Epithelial cell of proximal tubule (primary cell): ENCODE measurements at regions not wholly inside any gene's neighbourhood (a gene's known extent, or its start where the extent isn't known, plus 50 kb on each side); places are given as distances from the start of the nearest gene placed in this dataset.

Experiments used
- DNase-seq: peaks from one replicate; pipeline ENCODE4 v3.0.0-alpha.2; 2011; ENCODE audit warnings: low read depth
- H3K4me3 ChIP-seq: 2 replicates; pipeline ENCODE4 v1.5.1; 2011; ENCODE audit warnings: low read depth, mild to moderate bottlenecking, low read length
- CTCF ChIP-seq: conservative IDR thresholded peaks from 2 replicates; pipeline ENCODE4 v1.5.1; 2012; ENCODE audit warnings: low read depth, mild to moderate bottlenecking, low read length

DNA sequence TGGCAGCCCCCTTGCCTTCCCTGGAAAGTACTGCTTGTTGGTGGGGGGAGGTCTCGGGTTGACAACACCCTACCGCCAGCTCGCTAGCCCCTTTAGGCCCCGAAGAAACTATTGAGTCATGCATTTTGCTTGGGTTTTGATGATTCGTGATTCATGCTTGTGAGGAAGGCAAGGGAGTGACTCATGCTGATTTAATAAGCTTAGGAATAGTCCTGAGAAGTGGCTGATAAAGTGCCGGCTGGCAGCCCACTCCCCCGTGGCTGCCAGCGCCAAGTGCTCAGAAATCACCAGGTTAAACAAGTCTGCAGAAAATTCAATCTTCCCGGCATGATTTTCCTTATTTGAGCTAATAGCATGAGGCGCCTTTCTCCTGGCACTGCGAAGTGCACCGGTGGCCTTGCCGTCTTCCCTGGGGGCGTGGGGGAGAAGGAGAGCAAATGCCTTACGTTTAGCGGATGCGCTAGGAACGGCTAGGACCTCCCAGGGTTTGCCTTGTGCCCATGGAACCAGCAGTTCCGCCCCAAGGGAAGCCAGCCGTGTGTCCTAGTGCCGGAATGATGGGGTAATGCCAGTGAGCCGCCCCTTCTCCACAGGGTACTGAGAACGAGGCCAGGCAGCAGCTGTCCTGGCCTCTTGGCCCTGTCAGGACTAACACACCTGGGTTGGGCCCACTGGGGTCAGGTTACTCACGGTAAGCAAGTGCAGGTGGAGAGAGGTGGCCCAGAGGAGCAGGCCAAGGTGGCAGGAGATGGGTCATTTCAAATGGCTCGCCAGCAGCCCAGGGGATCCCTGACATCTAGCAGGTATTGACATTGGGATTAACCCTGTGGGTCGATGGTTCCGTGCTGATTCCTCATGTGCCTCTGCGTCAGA lies 151.9 kb downstream of the MACROH2A1 start:
- no peak overlapping the region for H3K4me3 ChIP-seq
- no peak for TF ChIP-seq CTCF
- DNase-seq = peak; percentile 63

DNA sequence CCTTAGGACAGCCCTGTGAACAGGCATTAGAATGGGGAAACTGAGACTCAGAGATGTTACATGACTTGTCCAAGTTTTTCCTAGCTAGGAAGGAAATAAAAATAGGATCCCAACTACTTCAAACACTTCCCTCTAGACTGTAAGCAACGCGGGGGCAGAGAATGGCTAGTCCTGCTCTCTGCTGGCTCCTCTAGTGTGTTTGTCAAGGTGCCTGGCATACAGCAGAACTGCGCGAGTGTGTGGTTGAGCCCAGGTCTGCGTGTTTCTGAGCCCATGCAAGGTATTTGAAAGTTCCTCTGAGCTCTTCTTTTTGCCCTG lies 152.5 kb downstream of the MACROH2A1 start:
- no peak for DNase-seq

DNA sequence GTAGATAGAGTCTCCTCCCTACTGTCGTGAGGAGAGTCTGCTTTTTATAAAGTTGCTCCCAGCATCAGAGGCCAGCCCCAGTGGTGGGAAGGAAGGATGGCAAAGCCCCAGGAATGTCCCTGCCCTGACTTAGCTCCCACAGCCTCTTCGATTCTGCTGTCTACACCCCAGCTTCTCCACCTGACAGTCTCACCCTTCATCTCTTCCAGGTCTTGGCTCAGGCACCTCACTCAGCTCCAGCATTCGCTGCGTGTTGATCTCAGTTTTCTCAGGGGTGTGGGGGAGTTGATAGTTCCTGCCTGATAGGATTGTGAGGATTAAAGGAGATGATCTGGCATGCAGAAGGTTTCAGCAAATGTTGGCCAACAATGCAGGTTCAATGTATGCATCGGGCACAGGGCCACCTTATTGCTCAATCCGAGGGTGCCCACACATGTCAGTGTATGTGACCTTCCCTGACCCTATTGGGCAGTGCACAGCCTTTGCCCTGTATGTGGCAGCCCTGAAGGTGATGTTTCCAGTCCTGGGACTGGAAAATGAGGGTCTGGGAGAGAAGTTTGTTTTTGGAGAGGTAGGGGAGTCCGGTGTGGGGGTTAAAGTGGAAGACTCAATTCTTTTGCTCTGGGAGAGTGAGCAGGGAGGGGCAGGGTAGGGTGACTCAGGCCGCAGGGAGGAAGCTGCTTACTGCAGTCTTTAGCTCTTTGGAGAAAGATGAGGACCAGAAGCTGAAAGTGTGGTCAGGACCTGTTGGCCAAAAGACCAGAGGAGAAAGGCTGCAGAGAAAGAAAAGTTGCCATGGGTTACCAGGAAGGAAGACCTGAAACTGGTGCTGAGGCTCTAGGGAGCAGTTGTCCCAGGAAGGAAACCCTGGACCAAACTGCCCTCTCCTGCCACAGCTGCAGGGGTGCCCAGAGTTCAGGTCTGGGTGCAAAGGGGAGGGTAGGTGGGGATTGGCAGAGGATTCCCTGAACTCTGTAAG lies 153.2 kb downstream of the MACROH2A1 start:
- no peak for DNase-seq
- no peak overlapping the region for H3K4me3 ChIP-seq
- TF ChIP-seq CTCF = no peak

More for the DNA sequence above, 152.5 kb downstream of the MACROH2A1 start:
- no peak overlapping the region for H3K4me3 ChIP-seq
- no peak for TF ChIP-seq CTCF

DNA sequence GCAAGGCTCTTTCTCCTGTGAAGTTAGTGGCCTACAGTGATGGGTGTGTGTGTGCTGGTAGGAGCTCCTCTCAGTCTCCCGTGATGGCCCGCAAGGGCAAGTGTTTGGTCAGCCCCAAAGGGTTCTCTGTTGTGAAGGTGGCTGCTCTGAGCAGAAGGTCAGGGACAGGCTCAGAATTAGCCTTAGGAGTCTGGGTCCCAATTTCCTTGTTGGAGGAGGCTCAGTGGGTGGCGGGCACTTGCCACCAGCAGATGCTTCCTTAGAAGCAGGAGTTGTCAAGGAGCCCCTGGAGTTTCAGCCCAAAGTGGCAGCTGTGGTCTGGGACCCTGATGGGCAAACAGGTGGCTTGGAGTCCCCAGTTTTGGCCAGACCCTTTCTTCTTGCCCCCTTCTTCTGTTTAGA lies 154.4 kb downstream of the MACROH2A1 start:
- no peak overlapping the region for H3K4me3 ChIP-seq
- TF ChIP-seq CTCF = no peak
- DNase-seq = no peak

DNA sequence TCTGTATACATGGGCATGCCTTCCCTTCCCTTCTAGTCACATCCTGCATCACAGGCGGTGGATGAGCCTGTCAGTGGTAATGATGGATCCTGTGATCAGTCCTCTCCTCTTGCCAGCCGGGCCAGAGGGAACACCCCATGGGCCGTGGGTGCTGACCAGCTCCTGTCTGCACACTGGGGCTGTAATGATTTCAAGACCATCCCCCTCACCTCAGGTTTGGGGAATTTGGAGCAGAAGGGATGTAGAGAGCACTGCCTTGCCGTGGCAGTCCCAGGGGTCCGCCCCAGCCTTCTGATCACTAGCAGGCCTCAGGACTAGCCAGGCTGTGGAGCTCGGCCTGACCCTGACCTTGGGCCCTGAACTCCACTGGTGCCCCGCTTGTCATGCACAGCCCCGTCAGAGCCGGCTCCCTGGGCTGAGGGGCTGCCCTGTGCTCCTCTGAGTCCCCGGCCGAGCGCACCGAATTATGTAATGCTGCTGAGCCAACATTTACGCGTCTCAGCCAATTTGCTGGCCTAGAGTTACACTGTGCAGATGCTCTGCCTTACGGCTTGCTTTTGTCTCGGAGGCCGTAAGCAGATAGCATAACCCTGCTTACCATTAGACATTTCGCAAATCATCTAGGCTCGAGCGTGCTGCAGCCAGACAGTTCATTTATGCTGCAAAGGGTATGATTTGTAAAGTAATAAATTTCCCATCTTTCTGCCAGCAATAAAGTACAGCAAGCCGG lies 155.3 kb downstream of the MACROH2A1 start:
- H3K4me3 ChIP-seq = no peak overlapping the region
- DNase-seq = no peak

More for the DNA sequence above, 155.3 kb downstream of the MACROH2A1 start:
- TF ChIP-seq CTCF = no peak
